ENCODE measurements at regions not wholly inside any gene's neighbourhood (a gene's known extent, or its start where the extent isn't known, plus 50 kb on each side); places are given as distances from the start of the nearest gene placed in this dataset.

- DNase-seq: no peak
Measured at GRCh38 chr4:4689694-4690440, 148.0 kb upstream of the STX18 start.

GRCh38 chr4:4687935-4688727, 146.3 kb upstream of the STX18 start:
- no peak for DNase-seq

GRCh38 chr4:4687100-4687499, 145.3 kb upstream of the STX18 start:
- no peak for DNase-seq

- no peak for DNase-seq
Measured at GRCh38 chr4:4685810-4686795, 144.3 kb upstream of the STX18 start.

GRCh38 chr4:4681653-4682052, 139.8 kb upstream of the STX18 start:
- DNase-seq: no peak

GRCh38 chr4:4680758-4681157, 138.9 kb upstream of the STX18 start:
- DNase-seq: no peak

- DNase-seq: no peak
Measured at GRCh38 chr4:4680243-4680642, 138.4 kb upstream of the STX18 start.

- DNase-seq: no peak
Measured at GRCh38 chr4:4677556-4678522, 136.0 kb upstream of the STX18 start.

- no peak for DNase-seq
Measured at GRCh38 chr4:4675641-4676040, 133.8 kb upstream of the STX18 start.

GRCh38 chr4:4675051-4675581, 133.3 kb upstream of the STX18 start:
- no peak for DNase-seq

GRCh38 chr4:4673070-4673469, 131.2 kb upstream of the STX18 start:
- DNase-seq: peak in 1 of 2 experiments; percentile 65

GRCh38 chr4:4672402-4672801, 130.6 kb upstream of the STX18 start:
- no peak for DNase-seq

GRCh38 chr4:4671774-4672349, 130.0 kb upstream of the STX18 start:
- no peak for DNase-seq

GRCh38 chr4:4670869-4671268, 129.0 kb upstream of the STX18 start:
- no peak for DNase-seq

- no peak for DNase-seq
Measured at GRCh38 chr4:4668355-4669210, 126.7 kb upstream of the STX18 start.

- no peak for DNase-seq
Measured at GRCh38 chr4:4667622-4668081, 125.8 kb upstream of the STX18 start.

GRCh38 chr4:4666693-4667621, 125.1 kb upstream of the STX18 start:
- DNase-seq: no peak

GRCh38 chr4:4666187-4666586, 124.3 kb upstream of the STX18 start:
- no peak for DNase-seq

GRCh38 chr4:4664234-4664633, 122.4 kb upstream of the STX18 start:
- no peak for DNase-seq
